IMR-90 (cell line): ENCODE measurements at regions not wholly inside any gene's neighbourhood (a gene's known extent, or its start where the extent isn't known, plus 50 kb on each side); places are given as distances from the start of the nearest gene placed in this dataset.

Experiments
- ATAC-seq: fragments of 200-7000 bp; cut with Tn5 transposase; 2 replicates; pipeline ENCODE4 v1.9.1; 2020; ENCODE audit warnings: low read depth, mild to moderate bottlenecking, moderate library complexity
- BruUV-seq: library from RNA; stranded (reverse); fragments of 400-500 nt; replicated peaks from 2 replicates; lab custom pipeline; 2021; lab: Mats Ljungman, UMichigan
- CTCF ChIA-PET: fragments of 300-600 bp; formaldehyde crosslinking; extraction: SDS; loops from one replicate; lab custom pipeline; 2021; ENCODE audit warnings: antibody characterized with exemption; lab: Yijun Ruan, JAX
- POLR2A ChIA-PET: fragments of 300-600 bp; sonication (Branson Sonifier 250); formaldehyde crosslinking; loops from one replicate; lab custom pipeline; 2022; ENCODE audit warnings: antibody characterized with exemption; ENCODE audit not compliant: unreplicated experiment; lab: Charles Lee
- DNase-seq: peaks from one replicate; pipeline ENCODE4 v3.0.0; 2013
- H2AFZ ChIP-seq: replicated peaks from 2 replicates; pipeline ENCODE3; 2013; ENCODE audit warnings: low read length, mild to moderate bottlenecking; ENCODE audit not compliant: poor library complexity
- H2AK5ac ChIP-seq: 2 replicates; pipeline ENCODE4 v1.6.1; 2013; ENCODE audit warnings: low read depth, low read length, inconsistent platforms
- H2AK9ac ChIP-seq: replicated peaks from 2 replicates; pipeline ENCODE3; 2013; ENCODE audit warnings: mild to moderate bottlenecking, low read depth, low read length, moderate library complexity; ENCODE audit not compliant: poor library complexity
- H2BK120ac ChIP-seq: 2 replicates; pipeline ENCODE4 v1.6.1; 2013; ENCODE audit warnings: low read depth, low read length, inconsistent platforms
- H2BK15ac ChIP-seq: 3 replicates; pipeline ENCODE4 v1.6.1; 2013; ENCODE audit warnings: low read depth, low read length, inconsistent platforms
- H2BK20ac ChIP-seq: 2 replicates; pipeline ENCODE4 v1.6.1; 2013; ENCODE audit warnings: low read depth, mild to moderate bottlenecking, inconsistent platforms, low read length, moderate library complexity
- H2BK5ac ChIP-seq: 2 replicates; pipeline ENCODE4 v1.6.1; 2013; ENCODE audit warnings: mild to moderate bottlenecking, low read depth, low read length, inconsistent platforms; ENCODE audit not compliant: poor library complexity, severe bottlenecking
- H3K14ac ChIP-seq: replicated peaks from 2 replicates; pipeline ENCODE4 v1.6.1; 2013; ENCODE audit warnings: low read depth, low read length, inconsistent platforms
- H3K18ac ChIP-seq: 2 replicates; pipeline ENCODE4 v1.6.1; 2013; ENCODE audit warnings: low read depth, low read length, control low read depth
- H3K23ac ChIP-seq: 2 replicates; pipeline ENCODE4 v1.6.1; 2013; ENCODE audit warnings: low read depth, low read length, inconsistent platforms
- H3K27ac ChIP-seq: 2 replicates; pipeline ENCODE4 v1.5.1; 2013; ENCODE audit warnings: mild to moderate bottlenecking, control low read depth, low read length; ENCODE audit not compliant: insufficient read depth
- H3K27me3 ChIP-seq: 2 replicates; pipeline ENCODE4 v1.6.1; 2013; ENCODE audit warnings: low read length; ENCODE audit not compliant: control insufficient read depth, insufficient read depth
- H3K36me3 ChIP-seq: 2 replicates; pipeline ENCODE4 v1.6.1; 2013; ENCODE audit warnings: low read length, mixed read lengths; ENCODE audit not compliant: control insufficient read depth, insufficient read depth
- H3K4ac ChIP-seq: 2 replicates; pipeline ENCODE4 v1.6.1; 2013; ENCODE audit warnings: low read depth, low read length, inconsistent platforms
- H3K4me1 ChIP-seq: 2 replicates; pipeline ENCODE4 v1.6.1; 2013; ENCODE audit warnings: low read length, mixed read lengths; ENCODE audit not compliant: control insufficient read depth, insufficient read depth
- H3K4me2 ChIP-seq: 2 replicates; pipeline ENCODE4 v1.6.1; 2013; ENCODE audit warnings: low read depth, mild to moderate bottlenecking, control low read depth, low read length, moderate library complexity
- H3K4me3 ChIP-seq: 2 replicates; pipeline ENCODE4 v1.5.1; 2013; ENCODE audit warnings: low read depth, mild to moderate bottlenecking, control low read depth, low read length, moderate library complexity; ENCODE audit not compliant: insufficient read depth
- H3K56ac ChIP-seq: 2 replicates; pipeline ENCODE4 v1.6.1; 2013; ENCODE audit warnings: low read length, inconsistent platforms; ENCODE audit not compliant: insufficient read depth; ENCODE audit errors: extremely low read depth
- H3K79me1 ChIP-seq, 2 experiments: 2 replicates each; pipeline ENCODE4 v1.6.1; 2013; ENCODE audit warnings: low read length in 2 of 2, inconsistent platforms in 1 of 2, low read depth in 1 of 2
- H3K9ac ChIP-seq: 2 replicates; pipeline ENCODE4 v1.6.1; 2013; ENCODE audit warnings: low read depth, low read length, control low read depth
- H3K9me1 ChIP-seq: 2 replicates; pipeline ENCODE4 v1.6.1; 2013; ENCODE audit warnings: low read length, inconsistent platforms; ENCODE audit not compliant: insufficient read depth
- H3K9me3 ChIP-seq: 2 replicates; pipeline ENCODE4 v1.6.1; 2013; ENCODE audit warnings: low read length; ENCODE audit not compliant: control insufficient read depth, insufficient read depth
- H4K20me1 ChIP-seq: 2 replicates; pipeline ENCODE4 v1.6.1; 2013; ENCODE audit warnings: low read length, inconsistent platforms; ENCODE audit not compliant: insufficient read depth
- H4K5ac ChIP-seq: 2 replicates; pipeline ENCODE4 v1.6.1; 2013; ENCODE audit warnings: mild to moderate bottlenecking, low read depth, low read length, control low read depth
- H4K8ac ChIP-seq, 2 experiments: 2 replicates each; pipeline ENCODE4 v1.6.1; 2013; ENCODE audit warnings: low read depth in 2 of 2, low read length in 2 of 2, control low read depth in 1 of 2, inconsistent platforms in 1 of 2
- H4K91ac ChIP-seq: 2 replicates; pipeline ENCODE4 v1.6.1; 2013; ENCODE audit warnings: low read depth, low read length, inconsistent platforms; ENCODE audit not compliant: insufficient read depth
- CTCF ChIP-seq: conservative IDR thresholded peaks from 2 replicates; pipeline ENCODE4 v1.5.1; 2012; ENCODE audit warnings: mild to moderate bottlenecking, low read depth, low read length, improper control_type of control experiment
- ELK1 ChIP-seq: fragments of 150-350 bp; IDR thresholded peaks from 2 replicates; pipeline ENCODE4 v1.6.1; 2016; ENCODE audit warnings: low read depth, mild to moderate bottlenecking, low read length, moderate library complexity, borderline replicate concordance
- MAZ ChIP-seq: IDR thresholded peaks from 2 replicates; pipeline ENCODE4 v1.6.1; 2012; ENCODE audit warnings: low read depth, mild to moderate bottlenecking, low read length, improper control_type of control experiment, moderate library complexity, borderline replicate concordance
- MXI1 ChIP-seq: IDR thresholded peaks from 2 replicates; pipeline ENCODE4 v1.6.1; 2012; ENCODE audit warnings: low read depth, mild to moderate bottlenecking, low read length, moderate library complexity, borderline replicate concordance
- POLR2A ChIP-seq: IDR thresholded peaks from 2 replicates; pipeline ENCODE4 v1.6.1; 2012; ENCODE audit warnings: mild to moderate bottlenecking, low read depth, low read length
- RAD21 ChIP-seq: IDR thresholded peaks from 2 replicates; pipeline ENCODE4 v1.6.1; 2012; ENCODE audit warnings: low read length, improper control_type of control experiment
- RCOR1 ChIP-seq: IDR thresholded peaks from 2 replicates; pipeline ENCODE4 v1.6.1; 2012; ENCODE audit warnings: mild to moderate bottlenecking, low read length, improper control_type of control experiment; ENCODE audit not compliant: insufficient replicate concordance
- RFX5 ChIP-seq: IDR thresholded peaks from 2 replicates; pipeline ENCODE4 v1.8.0; 2012; ENCODE audit warnings: low read depth, mild to moderate bottlenecking, low read length, moderate library complexity
- SMC3 ChIP-seq: fragments of 150-350 bp; IDR thresholded peaks from 2 replicates; pipeline ENCODE4 v1.6.1; 2016; ENCODE audit warnings: low read depth, mild to moderate bottlenecking, antibody characterized with exemption, low read length, moderate library complexity
- USF2 ChIP-seq: fragments of 150-350 bp; IDR thresholded peaks from 2 replicates; pipeline ENCODE4 v1.6.1; 2017; ENCODE audit warnings: mild to moderate bottlenecking, antibody characterized with exemption, low read length, low read depth
- WGBS, 2 experiments: methylation state at CpG; one replicate each; pipeline versions ENCODE4 v1.1.5 to v1.1.7; 2013; ENCODE audit warnings: missing lambda C conversion rate in 2 of 2; ENCODE audit not compliant: insufficient read length in 1 of 2; ENCODE audit errors: extremely low coverage in 2 of 2; 5-methylcytosine and 5-hydroxymethylcytosine counted together
- dilution Hi-C: fragments of 300-500 bp; cut with HindIII; formaldehyde crosslinking; loops from one replicate; pipeline ENCODE4 v1.14.3; 2018; ENCODE audit warnings: low sequenced_read_pairs; ENCODE audit not compliant: unreplicated experiment
- in situ Hi-C: fragments of 300-500 bp; cut with MboI; formaldehyde crosslinking; loops from 3 replicates; pipeline ENCODE4 v1.14.3; 2019; ENCODE audit warnings: low sequenced_read_pairs, inconsistent platforms, mixed read lengths
- intact Hi-C: fragments of 100-400 bp; cut with micrococcal nuclease; formaldehyde crosslinking; loops from 2 replicates; pipeline ENCODE4 v1.10.0; 2022

- H4K5ac ChIP-seq: no peak overlapping the region
- H4K91ac ChIP-seq: no peak overlapping the region
- no peak for ATAC-seq
- no peak overlapping the region for H3K56ac ChIP-seq
- H3K27me3 ChIP-seq: no peaks in the 10 kb centered on the region
- H2BK15ac ChIP-seq: no peak overlapping the region
- H2AK5ac ChIP-seq: no peak overlapping the region
- no peak overlapping the region for H3K18ac ChIP-seq
- no CpG with 5 or more reads among the region's 5 CpGs for WGBS, 2 experiments
- no peak overlapping the region for H2BK5ac ChIP-seq
- ChIA-PET POLR2A (no interaction called here), CTCF (no interaction called here)
- no peak overlapping the region for H3K27ac ChIP-seq
- dilution Hi-C loops: no loop called here
- H3K9me3 ChIP-seq: no peaks in the 10 kb centered on the region
- no peak overlapping the region for H3K9ac ChIP-seq
- H3K4me1 ChIP-seq: no peaks in the 10 kb centered on the region
- no peak overlapping the region for H2BK120ac ChIP-seq
- no TSS peak for BruUV-seq
- no peak overlapping the region for H3K14ac ChIP-seq
- in situ Hi-C loops: no loop called here
- no peak overlapping the region for H2AK9ac ChIP-seq
- no peak overlapping the region for H3K4ac ChIP-seq
- TF ChIP-seq SMC3 (no peak), ELK1 (no peak), USF2 (no peak), MAZ (no peak), RCOR1 (no peak), POLR2A (no peak), CTCF (no peak), RAD21 (no peak), MXI1 (no peak), RFX5 (no peak)
- no peak overlapping the region for H2AFZ ChIP-seq
- no peaks in the 10 kb centered on the region for H3K9me1 ChIP-seq
- no peak overlapping the region for H2BK20ac ChIP-seq
- no peak overlapping the region for H3K4me3 ChIP-seq
- H3K23ac ChIP-seq: no peak overlapping the region
- no peak overlapping the region for H3K4me2 ChIP-seq
- no peaks in the 10 kb centered on the region for H3K36me3 ChIP-seq
- intact Hi-C loops: no loop called here
- H3K79me1 ChIP-seq: no peaks in the 10 kb centered on the region
- no peak overlapping the region for H4K8ac ChIP-seq
- no peaks in the 10 kb centered on the region for H4K20me1 ChIP-seq
- no peak for DNase-seq
Measured at GRCh38 chr6:79338493-79338892, 104.0 kb upstream of the HMGN3 start.
